HG03095 (cell line): ENCODE measurements at regions not wholly inside any gene's neighbourhood (a gene's known extent, or its start where the extent isn't known, plus 50 kb on each side); places are given as distances from the start of the nearest gene placed in this dataset.
"Not testable (repeated sequence)": the region's sequence is repeated elsewhere in the genome, so short reads cannot be mapped to it uniquely, and the experiment has no call there.

Source experiments
- ATAC-seq: cut with Tn5 transposase; IDR thresholded peaks from one replicate; pipeline ENCODE4 v1.9.1; 2021; ENCODE audit warnings: moderate library complexity; ENCODE audit not compliant: unreplicated experiment

DNA sequence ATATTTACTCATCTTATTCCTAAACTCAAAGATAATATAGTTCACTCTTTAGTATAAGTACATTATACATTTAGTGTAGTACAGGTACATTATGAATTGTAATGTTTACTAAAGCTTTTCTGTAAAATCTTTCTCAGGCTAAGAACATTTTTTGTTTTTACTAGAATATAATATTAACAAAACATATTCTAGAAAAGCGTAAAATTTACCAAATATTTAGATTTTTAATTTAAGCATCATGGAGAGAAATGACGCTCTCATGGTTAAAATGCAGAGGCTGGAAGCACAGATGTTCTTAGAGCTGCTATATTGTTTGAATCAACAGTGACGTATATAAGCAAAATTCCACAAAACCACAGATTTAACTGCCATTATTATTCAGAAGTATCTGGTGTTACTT, 54.7 kb upstream of the NBPF15 start:
- ATAC-seq: not testable (repeated sequence)

DNA sequence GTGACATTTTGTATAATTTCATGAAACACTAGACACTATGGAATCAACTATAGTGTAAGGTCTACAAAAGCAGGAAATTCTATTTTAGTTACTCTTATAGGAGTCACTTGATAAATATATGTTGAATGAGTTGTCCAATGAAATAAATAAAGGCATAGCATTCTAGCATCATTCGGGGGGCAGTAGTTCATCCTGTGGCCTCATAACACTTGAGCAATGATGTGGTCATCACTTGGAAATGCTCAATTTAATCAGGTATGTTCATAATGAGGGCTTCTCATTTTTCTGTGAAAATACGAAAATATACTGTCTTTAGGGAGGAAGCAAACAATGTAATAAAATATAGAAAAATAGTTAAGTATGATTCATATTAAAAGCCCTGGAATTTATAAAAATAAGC, 55.4 kb upstream of the NBPF15 start:
- not testable (repeated sequence) for ATAC-seq

DNA sequence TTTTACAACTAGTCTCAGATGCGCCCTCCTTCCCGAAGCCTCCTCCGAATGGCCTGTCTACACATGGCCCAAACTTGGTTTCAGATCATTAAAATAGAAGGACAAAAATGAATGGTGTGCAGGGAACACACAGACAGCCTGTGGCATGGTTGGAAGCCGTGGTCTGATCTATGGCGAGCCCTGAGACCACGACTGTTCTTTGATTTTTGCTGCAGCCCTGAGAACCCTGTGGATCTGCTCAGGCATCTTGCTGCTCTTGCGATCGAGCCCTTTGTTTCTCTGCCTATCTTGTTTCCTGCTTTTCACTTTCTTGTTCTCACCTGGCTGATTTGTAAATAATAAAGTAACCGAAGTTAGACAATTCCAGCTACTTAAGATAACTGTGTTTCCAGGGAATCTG, 57.0 kb upstream of the NBPF15 start:
- ATAC-seq: not testable (repeated sequence)

DNA sequence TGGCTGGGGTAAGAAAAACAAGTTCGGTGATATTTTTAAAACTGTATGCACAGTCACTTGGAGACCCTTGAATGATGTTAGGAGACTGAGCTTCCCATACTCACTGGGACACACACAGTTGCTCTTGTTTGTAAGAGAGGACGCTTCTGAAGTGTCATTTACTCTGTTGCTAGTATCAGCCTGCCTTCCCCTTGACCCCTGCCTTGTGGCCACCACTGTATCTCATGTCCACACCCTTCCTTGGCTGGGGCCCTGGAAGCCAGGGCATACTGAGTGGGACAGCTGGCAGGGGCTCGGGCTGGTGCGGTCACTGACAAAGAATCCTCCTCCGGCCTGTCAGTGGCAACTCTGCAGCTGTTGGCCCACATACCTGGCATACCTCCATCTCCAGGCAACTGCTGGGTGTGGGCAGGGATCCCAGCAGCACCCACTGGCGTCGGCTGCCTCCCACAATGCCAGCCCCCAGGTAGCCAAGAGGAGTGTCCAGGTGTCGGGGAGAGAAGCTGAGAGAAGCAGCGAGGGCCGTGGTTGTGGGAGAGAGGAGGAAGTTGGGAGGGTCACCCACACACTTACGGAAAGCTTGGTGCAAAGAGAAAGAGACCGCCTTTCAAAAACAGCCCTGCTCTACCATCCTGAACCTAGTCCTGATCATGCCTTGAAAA, 58.2 kb upstream of the NBPF15 start:
- not testable (repeated sequence) for ATAC-seq

DNA sequence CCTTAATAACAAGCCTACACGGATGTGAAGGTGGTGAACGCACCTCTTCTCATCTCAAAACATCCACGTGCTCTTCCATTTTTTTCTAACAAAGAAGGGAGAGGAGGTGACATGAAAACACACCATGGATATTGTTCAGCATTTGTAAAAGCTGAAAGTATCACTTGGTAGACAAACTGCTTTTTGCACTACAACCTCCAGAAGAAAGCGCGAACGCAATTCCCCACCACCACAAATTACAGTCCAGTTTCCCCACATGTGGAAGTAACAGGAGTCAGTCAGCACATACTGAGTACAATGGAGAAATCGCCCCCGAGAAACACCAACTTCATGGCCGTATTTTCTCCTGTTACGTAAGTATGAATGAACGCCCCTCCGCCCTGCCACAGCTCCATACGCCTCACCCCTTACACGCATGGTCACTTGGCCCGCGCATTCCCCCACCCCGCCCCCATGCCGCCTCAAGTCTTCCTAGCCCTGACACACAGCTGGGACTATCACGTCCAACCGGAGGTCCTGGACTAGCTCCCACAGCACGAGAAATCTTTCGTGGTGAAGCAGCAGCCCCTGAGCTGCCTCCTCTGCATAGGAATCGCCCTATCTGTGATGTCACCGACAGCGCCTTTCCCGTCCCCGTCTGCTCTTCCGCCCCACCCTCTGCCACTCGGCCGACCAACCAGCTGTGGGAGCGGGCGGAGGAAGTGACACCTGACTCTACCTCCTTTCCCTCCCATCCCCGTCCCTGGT, 62.4 kb upstream of the NBPF15 start:
- peak; percentile 46 for ATAC-seq

DNA sequence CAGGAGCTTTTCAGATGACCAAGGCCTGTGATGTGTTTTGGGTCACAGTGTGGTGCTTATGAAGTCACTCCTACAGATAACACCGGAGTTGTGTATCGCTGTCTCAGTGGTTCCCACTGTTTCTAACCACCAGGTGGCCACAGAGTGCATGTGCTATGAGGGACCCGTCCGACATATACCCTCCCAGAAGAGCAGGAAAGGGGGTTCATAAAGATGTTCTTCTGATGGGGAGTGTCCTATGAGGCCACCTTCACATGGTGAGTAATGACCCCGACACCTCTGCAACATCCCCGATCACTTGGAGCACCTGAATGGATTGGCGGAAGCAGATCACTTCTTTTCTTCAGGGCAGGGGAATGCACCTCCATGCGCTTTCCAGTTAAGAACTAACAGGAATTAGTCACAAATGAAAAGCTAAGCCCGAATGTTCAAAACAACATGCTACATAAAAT, 60.5 kb upstream of the PPIAL4F start:
- not testable (repeated sequence) for ATAC-seq

DNA sequence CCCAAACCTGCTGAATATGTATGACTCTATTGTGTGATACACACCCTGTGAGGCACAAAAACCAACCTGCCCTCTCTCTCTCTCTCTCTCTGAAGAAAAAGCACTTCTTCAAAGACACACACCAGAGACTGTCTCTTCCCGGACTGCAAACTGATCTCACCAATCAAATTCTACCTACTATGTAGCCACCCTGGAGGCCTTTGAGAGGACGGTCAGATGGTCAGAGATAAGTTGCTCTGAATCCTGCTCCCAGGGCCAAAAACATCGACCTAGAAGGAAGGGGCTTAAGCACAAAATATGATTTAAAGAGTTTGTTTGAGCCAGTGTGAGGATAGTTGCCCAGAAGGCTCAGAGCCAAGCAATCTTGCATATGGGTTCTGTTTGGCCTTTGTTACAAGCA, 59.2 kb upstream of the PPIAL4F start:
- ATAC-seq: not testable (repeated sequence)

DNA sequence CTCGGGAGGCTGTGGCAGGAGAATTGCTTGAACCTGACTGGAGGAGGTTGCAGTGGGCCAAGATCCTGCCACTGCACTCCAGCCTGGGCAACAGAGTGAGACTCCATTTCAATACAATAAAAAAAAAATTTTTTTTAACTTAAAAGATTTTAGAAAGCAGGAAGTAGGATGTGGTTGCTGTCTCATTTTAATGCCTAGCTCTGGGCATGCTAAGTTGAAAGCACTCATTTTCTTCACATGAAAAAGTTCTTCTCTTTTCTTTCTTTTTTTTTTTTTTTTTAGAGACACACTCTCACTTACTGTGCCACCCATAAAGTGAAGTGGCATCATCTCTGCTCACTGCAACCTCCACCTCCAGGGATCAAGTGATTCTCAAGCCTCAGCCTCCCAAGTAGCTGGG, 58.4 kb upstream of the PPIAL4F start:
- not testable (repeated sequence) for ATAC-seq

DNA sequence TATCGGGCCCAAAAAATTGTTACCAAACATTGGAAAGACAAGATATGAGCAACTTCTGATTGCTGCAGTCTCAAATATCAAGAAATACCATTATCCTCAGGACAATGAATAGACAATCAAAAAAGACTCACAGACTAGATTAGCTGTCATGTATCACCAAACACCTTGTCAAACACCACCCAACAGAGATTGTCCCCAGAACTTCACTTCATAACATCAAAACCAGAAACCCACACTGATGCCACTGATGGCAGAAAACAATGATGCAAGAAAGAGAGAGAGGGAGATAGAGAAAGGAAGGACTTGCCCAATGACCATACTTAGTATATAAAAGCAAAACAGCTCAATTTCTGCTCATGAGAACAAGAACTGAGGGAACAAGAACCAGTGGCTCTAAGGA, 56.0 kb upstream of the PPIAL4F start:
- ATAC-seq: not testable (repeated sequence)

DNA sequence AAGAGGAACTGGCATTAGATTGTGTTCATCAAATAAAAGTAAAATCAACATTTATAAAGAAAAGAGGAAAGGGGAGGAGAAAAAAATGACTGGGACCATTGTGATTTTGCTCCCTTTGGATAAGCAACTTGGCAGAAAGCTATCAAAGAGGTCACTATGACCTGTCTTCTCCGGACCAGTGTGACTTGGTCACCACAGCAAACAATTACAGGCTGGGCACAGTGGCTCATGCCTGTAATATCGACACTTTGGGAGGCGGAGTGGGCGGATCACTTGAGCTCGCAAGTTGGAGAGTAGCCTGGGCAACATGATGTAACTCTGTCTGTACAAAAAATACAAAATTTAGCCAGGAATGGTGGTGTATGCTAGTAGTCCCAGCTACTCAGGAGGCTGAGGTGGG, 55.5 kb upstream of the PPIAL4F start:
- not testable (repeated sequence) for ATAC-seq

DNA sequence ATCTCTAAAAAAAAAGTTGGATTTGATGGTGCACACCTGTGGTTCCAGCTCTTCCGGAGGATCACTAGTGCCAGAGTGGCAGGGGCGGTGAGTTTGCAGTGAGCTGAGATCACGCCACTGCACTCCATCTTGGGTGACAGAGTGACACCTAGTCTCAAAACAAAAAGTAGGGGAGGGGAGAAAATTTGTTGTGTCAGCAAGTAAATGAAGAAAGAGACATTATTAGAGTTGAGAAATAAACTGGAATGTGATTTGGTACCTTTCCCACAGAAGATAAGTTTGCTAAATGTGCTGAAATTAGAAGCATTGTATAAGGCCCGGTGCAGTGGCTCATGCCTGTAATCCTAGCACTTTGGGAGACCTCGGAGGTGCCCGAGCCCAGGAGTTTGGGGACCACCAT, 54.0 kb upstream of the PPIAL4F start:
- not testable (repeated sequence) for ATAC-seq

DNA sequence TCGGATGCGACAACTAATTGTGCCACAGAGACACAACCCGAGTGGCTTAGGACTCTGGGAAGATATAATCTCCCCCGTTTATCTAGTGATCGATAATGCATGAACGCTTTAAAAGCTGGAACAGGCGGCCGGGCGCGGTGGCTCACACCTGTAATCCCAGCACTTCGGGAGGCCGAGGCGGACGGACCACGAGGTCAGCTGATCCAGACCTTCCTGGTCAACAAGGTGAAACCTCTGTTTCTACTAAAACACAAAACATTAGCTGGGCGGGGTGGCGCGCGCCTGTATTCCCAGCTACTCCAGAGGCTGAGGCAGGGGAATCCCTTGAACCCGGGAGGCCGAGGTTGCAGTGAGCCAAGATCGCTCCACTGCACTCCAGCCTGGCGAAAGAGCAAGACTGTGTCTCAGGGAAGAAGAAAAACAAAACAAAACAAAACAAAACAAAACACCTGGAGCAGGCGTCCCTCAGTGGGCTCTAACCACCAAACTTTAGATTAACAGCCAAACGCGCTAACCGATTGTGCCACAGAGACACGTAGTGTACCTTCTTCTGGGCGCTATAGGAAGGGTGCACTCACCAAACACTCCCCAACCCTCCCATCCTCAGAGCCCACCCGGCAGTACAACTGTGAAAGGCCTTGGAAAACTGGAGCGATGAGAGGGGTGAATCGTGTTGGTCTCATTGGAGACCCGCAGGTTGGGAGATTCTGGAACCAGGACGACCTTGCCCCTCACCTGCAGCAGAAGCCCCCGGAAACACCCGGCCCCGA, 53.3 kb upstream of the PPIAL4F start:
- not testable (repeated sequence) for ATAC-seq
